Ishikawa (cell line): ENCODE measurements at regions not wholly inside any gene's neighbourhood (a gene's known extent, or its start where the extent isn't known, plus 50 kb on each side); places are given as distances from the start of the nearest gene placed in this dataset.

Experiments used
- CEBPB ChIP-seq: IDR thresholded peaks from 2 replicates; pipeline ENCODE4 v1.6.1; 2012
- CREB1 ChIP-seq: IDR thresholded peaks from 2 replicates; pipeline ENCODE4 v1.6.1; 2012; ENCODE audit warnings: low read depth
- EGR1 ChIP-seq: IDR thresholded peaks from 2 replicates; pipeline ENCODE4 v1.6.1; 2012
- EP300 ChIP-seq: IDR thresholded peaks from 2 replicates; pipeline ENCODE4 v1.6.1; 2012; ENCODE audit warnings: borderline replicate concordance
- FOXM1 ChIP-seq: IDR thresholded peaks from 2 replicates; pipeline ENCODE4 v1.6.1; 2012; ENCODE audit warnings: low read depth, borderline replicate concordance
- NFIC ChIP-seq: IDR thresholded peaks from 2 replicates; pipeline ENCODE4 v1.6.1; 2012
- RAD21 ChIP-seq: IDR thresholded peaks from 2 replicates; pipeline ENCODE4 v1.6.1; 2012; ENCODE audit warnings: low read depth
- TAF1 ChIP-seq: IDR thresholded peaks from 2 replicates; pipeline ENCODE4 v1.6.1; 2012; ENCODE audit warnings: low read depth, mild to moderate bottlenecking
- TCF12 ChIP-seq: IDR thresholded peaks from 2 replicates; pipeline ENCODE4 v1.6.1; 2012; ENCODE audit warnings: low read depth
- TEAD4 ChIP-seq: IDR thresholded peaks from 2 replicates; pipeline ENCODE4 v1.6.1; 2012
- YY1 ChIP-seq: IDR thresholded peaks from 2 replicates; pipeline ENCODE4 v1.6.1; 2012; ENCODE audit warnings: low read depth
- ZBTB7A ChIP-seq: IDR thresholded peaks from 2 replicates; pipeline ENCODE4 v1.6.1; 2012; ENCODE audit warnings: low read depth
- TF ChIP-seq, protein P1 (sequence below): IDR thresholded peaks from 2 replicates; pipeline ENCODE4 v1.6.1; 2012; ENCODE audit warnings: low read depth, mild to moderate bottlenecking
- TF ChIP-seq, protein P2 (sequence below): IDR thresholded peaks from 2 replicates; pipeline ENCODE4 v1.6.1; 2012
- TF ChIP-seq, protein P3 (sequence below): IDR thresholded peaks from 2 replicates; pipeline ENCODE4 v1.6.1; 2012

DNA sequence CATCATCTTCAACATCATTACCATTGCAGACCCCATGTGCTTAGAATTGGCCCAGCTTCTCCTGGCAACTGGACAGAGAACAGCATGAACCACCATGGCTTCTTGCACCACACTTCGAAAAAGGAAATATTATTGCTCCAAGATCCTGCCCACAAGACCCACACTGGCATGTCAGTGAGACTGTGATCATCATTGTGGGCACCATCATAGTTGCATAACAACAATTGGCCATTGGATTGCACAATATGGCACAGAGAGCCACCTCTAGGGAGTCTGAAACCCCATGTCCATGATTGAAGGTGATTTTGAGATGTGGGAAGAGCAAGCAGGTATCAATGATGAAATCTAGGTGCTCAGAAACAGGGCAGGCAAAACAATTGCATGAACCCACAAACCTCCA lies 918.9 kb downstream of the GRID1 start:
- no peak for TF ChIP-seq CREB1

DNA sequence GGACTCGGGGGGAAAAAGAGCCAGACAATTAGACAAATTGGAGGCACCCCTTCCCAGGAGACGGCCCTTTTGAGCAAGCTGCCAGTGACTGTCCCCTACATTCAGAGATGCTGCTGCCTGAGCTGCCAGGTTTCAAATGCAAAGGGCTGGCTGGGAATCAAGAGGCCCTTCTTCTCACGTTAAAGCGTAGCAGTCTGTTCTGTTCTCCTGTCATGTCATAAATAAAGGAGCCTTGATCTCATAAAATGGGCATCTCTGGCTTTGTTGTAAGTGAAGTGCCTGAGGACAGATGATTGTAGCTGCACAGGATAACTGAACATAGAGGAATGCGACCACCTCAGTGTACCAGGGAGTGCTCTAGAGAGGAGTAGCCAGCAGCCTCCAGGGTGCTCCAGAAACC lies 917.9 kb downstream of the GRID1 start:
- TF ChIP-seq, protein P1, sequence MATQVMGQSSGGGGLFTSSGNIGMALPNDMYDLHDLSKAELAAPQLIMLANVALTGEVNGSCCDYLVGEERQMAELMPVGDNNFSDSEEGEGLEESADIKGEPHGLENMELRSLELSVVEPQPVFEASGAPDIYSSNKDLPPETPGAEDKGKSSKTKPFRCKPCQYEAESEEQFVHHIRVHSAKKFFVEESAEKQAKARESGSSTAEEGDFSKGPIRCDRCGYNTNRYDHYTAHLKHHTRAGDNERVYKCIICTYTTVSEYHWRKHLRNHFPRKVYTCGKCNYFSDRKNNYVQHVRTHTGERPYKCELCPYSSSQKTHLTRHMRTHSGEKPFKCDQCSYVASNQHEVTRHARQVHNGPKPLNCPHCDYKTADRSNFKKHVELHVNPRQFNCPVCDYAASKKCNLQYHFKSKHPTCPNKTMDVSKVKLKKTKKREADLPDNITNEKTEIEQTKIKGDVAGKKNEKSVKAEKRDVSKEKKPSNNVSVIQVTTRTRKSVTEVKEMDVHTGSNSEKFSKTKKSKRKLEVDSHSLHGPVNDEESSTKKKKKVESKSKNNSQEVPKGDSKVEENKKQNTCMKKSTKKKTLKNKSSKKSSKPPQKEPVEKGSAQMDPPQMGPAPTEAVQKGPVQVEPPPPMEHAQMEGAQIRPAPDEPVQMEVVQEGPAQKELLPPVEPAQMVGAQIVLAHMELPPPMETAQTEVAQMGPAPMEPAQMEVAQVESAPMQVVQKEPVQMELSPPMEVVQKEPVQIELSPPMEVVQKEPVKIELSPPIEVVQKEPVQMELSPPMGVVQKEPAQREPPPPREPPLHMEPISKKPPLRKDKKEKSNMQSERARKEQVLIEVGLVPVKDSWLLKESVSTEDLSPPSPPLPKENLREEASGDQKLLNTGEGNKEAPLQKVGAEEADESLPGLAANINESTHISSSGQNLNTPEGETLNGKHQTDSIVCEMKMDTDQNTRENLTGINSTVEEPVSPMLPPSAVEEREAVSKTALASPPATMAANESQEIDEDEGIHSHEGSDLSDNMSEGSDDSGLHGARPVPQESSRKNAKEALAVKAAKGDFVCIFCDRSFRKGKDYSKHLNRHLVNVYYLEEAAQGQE, result no peak
- TF ChIP-seq, protein P2, sequence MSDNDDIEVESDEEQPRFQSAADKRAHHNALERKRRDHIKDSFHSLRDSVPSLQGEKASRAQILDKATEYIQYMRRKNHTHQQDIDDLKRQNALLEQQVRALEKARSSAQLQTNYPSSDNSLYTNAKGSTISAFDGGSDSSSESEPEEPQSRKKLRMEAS, result no peak
- TF ChIP-seq TEAD4 (no peak), CREB1 (no peak), FOXM1 (no peak), RAD21 (no peak), EP300 (no peak), EGR1 (no peak), CEBPB (no peak), TAF1 (no peak), ZBTB7A (no peak), YY1 (no peak), NFIC (no peak), TCF12 (no peak)
- TF ChIP-seq, protein P3, sequence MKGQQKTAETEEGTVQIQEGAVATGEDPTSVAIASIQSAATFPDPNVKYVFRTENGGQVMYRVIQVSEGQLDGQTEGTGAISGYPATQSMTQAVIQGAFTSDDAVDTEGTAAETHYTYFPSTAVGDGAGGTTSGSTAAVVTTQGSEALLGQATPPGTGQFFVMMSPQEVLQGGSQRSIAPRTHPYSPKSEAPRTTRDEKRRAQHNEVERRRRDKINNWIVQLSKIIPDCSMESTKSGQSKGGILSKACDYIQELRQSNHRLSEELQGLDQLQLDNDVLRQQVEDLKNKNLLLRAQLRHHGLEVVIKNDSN, result no peak

DNA sequence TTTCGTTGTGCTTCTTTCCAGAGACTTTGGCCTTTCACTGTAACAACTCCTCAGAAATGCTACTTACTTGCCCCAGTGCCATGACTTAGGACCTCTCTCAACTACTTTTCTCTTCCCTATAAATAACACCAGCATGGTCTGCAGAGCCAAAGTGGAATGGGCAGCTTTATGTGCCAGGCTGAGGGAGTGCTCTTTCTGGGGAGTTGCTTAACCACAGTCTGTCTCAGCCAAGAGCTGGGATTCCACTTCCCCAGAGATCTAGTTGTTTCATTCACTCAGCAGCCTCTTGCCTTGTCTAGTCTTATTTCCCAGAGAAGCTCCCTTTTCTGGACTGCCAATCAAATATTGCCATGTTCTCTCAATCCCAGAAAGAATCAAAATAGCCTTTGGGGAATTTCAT lies 912.2 kb downstream of the GRID1 start:
- TF ChIP-seq TCF12 (no peak), RAD21 (no peak), NFIC (no peak)
- TF ChIP-seq, protein P1, result no peak

DNA sequence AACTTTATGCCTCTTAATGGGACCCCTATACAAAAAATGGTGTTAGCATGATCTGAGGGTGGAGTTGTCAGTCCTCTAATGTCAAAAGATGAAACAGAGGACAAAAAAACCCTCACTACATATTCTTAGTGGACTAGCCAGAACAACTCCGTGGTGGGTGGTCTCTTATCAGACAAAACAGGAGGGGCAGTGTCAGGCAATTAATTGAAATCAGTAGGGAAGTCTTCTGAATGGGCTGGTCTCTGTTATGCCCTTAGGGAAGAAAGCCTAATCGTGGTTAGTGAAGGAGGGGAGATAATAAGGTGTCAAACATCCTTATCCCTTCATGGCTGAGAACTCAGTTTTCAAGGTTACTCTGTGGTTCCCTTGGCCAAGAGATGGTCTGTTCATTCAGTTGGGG lies 909.4 kb downstream of the GRID1 start:
- TF ChIP-seq EGR1 (no peak), TEAD4 (no peak), TAF1 (no peak)
- TF ChIP-seq, protein P2, result no peak

DNA sequence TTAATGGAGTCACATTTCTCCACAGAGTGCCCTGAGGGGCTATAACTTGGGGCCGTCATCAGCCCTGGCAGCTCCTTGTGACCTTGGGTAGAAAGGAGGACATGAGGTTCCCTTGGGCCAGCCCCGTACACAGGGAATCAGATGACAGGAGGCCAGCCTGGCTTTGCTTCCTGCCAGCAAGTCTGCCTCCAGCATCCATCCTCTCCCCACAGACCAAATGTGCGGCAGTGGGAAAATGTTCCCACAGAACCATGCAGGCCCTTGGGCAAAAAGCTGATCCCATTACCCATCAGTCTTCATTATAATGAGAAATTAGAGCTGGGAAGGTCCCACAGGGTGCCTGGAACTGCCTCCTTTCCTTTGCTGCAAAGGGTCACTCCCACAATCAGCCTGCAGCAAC lies 908.3 kb downstream of the GRID1 start:
- TF ChIP-seq EGR1 (no peak), FOXM1 (no peak), ZBTB7A (no peak), YY1 (no peak), TAF1 (no peak), RAD21 (no peak), TEAD4 (no peak), CEBPB (no peak), CREB1 (no peak), TCF12 (no peak), EP300 (no peak), NFIC (no peak)
- TF ChIP-seq, protein P3, result no peak
- TF ChIP-seq, protein P1, result no peak
- TF ChIP-seq, protein P2, result no peak

DNA sequence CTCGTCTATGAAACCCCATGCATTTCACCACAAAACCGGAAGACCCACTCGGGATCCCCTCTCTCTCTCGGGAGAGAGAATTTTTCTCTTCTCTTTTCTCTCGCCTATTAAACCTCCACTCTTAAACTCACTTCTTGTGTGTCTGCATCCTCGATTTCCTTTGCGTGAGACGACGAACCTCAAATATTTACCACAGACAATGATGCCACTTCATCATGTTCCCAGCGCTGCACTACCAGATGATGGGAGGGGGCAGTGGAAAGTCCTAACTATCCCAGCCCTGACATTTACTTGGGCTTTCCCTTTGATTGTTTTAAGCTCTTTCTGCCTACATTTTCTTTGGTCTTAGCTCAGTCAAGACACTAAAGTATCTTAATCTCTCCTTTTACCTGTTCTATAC lies 906.7 kb downstream of the GRID1 start:
- TF ChIP-seq FOXM1 (no peak), TEAD4 (no peak), EGR1 (no peak)
